Uterus (tissue), 3 donors: ENCODE measurements at regions not wholly inside any gene's neighbourhood (a gene's known extent, or its start where the extent isn't known, plus 50 kb on each side); places are given as distances from the start of the nearest gene placed in this dataset.
"Not testable (repeated sequence)": the region's sequence is repeated elsewhere in the genome, so short reads cannot be mapped to it uniquely, and the experiment has no call there.

Source experiments
- DNase-seq, 2 donors: peaks; one replicate each; pipeline ENCODE4 v3.0.0-alpha.2; 2019 to 2020
- H3K27ac ChIP-seq, 2 donors: fragments of 200-600 bp; sonication (generic); 1 replicate in 1 of 2; 2 replicates in 1 of 2; pipeline ENCODE4 v1.5.1; 2016 to 2018
- H3K27me3 ChIP-seq, 2 donors: fragments of 200-600 bp; sonication (generic); one replicate each; pipeline ENCODE4 v1.5.1; 2018 to 2019; ENCODE audit warnings: control low read depth in 1 of 2
- H3K36me3 ChIP-seq, 2 donors: fragments of 200-600 bp; sonication (generic); one replicate each; pipeline ENCODE4 v1.5.1; 2019; ENCODE audit warnings: control low read depth in 1 of 2
- H3K4me1 ChIP-seq, 2 donors: fragments of 200-600 bp; sonication (generic); one replicate each; pipeline ENCODE4 v1.5.1; 2018 to 2019; ENCODE audit warnings: control low read depth in 1 of 2
- H3K4me3 ChIP-seq, 2 donors: fragments of 200-600 bp; sonication (generic); 1 replicate in 1 of 2; 2 replicates in 1 of 2; pipeline ENCODE4 v1.5.1; 2018 to 2019; ENCODE audit warnings: mild to moderate bottlenecking in 1 of 2
- H3K9me3 ChIP-seq, 2 donors: fragments of 200-600 bp; sonication (generic); one replicate each; pipeline ENCODE4 v1.5.1; 2019; ENCODE audit warnings: control low read depth in 1 of 2
- POLR2A ChIP-seq, 2 donors: fragments of 450-650 bp; IDR thresholded peaks; one replicate each; pipeline ENCODE4 v1.6.1; 2016; ENCODE audit warnings: antibody characterized with exemption in 2 of 2, mild to moderate bottlenecking in 1 of 2, moderate library complexity in 1 of 2
- intact Hi-C: fragments of 100-400 bp; cut with DNase I; formaldehyde crosslinking; loops from one replicate; pipeline ENCODE4 v1.15.1; 2023; ENCODE audit warnings: low total_unique reads
- TF ChIP-seq, protein P1 (sequence below), 4 experiments: fragments of 200-600 bp in 2 of 4; fragments of 450-650 bp in 2 of 4; sonication (generic) in 2 of 4; IDR thresholded peaks; one replicate each; pipeline ENCODE4 v1.5.1; 2016 to 2019; ENCODE audit warnings: antibody characterized with exemption in 4 of 4, mild to moderate bottlenecking in 2 of 4, moderate library complexity in 1 of 4
- donor health status: DM: yes; HTN: yes; CAD: no.

- Histone ChIP-seq H3K36me3 (no peaks in the 10 kb centered on the region), H3K27ac (no peak overlapping the region), H3K27me3 (no peaks in the 10 kb centered on the region), H3K9me3 (no peaks in the 10 kb centered on the region), H3K4me1 (no peaks in the 10 kb centered on the region), H3K4me3 (no peak overlapping the region)
- DNase-seq, result no peak
- intact Hi-C loops, result no loop called here
- TF ChIP-seq, protein P1, sequence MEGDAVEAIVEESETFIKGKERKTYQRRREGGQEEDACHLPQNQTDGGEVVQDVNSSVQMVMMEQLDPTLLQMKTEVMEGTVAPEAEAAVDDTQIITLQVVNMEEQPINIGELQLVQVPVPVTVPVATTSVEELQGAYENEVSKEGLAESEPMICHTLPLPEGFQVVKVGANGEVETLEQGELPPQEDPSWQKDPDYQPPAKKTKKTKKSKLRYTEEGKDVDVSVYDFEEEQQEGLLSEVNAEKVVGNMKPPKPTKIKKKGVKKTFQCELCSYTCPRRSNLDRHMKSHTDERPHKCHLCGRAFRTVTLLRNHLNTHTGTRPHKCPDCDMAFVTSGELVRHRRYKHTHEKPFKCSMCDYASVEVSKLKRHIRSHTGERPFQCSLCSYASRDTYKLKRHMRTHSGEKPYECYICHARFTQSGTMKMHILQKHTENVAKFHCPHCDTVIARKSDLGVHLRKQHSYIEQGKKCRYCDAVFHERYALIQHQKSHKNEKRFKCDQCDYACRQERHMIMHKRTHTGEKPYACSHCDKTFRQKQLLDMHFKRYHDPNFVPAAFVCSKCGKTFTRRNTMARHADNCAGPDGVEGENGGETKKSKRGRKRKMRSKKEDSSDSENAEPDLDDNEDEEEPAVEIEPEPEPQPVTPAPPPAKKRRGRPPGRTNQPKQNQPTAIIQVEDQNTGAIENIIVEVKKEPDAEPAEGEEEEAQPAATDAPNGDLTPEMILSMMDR (IDR thresholded peaks at IDR 0.05), result no peak
- no peak for TF ChIP-seq POLR2A (IDR thresholded peaks at IDR 0.05)
Observed at GRCh38 chr3:194957743-194958240, 272.1 kb downstream of the FAM43A start.

DNA sequence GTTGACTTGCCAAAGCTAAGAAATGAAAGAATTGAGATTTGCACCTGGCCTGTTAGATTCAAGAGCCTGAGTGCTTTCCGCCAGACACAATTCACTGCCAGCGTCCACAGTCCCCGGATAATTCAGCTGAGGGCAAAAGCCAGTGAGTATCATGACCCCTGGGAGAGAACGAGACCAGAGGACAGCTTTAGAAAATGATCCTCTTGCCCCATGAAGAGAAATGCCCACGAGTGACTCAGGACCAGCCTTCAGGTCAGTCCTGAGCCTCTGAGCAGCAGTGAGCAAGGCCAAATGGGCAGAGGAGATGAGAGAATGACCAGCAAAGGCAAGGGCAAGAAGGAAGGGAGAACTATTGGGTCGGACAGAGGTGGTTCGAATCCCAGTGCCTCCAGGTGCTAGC is 273.5 kb downstream of the FAM43A start:
- Histone ChIP-seq H3K36me3 (no peaks in the 10 kb centered on the region), H3K4me1 (no peaks in the 10 kb centered on the region), H3K27me3 (no peaks in the 10 kb centered on the region), H3K4me3 (no peak overlapping the region), H3K27ac (no peak overlapping the region), H3K9me3 (no peaks in the 10 kb centered on the region)
- DNase-seq, result no peak
- intact Hi-C loops, result no loop called here
- TF ChIP-seq, protein P1 (IDR thresholded peaks at IDR 0.05), result no peak
- no peak for TF ChIP-seq POLR2A (IDR thresholded peaks at IDR 0.05)

- H3K36me3 ChIP-seq, H3K4me3 ChIP-seq, H3K9me3 ChIP-seq, H3K4me1 ChIP-seq, DNase-seq, intact Hi-C loops, H3K27me3 ChIP-seq, H3K27ac ChIP-seq: not testable (repeated sequence)
Observed at GRCh38 chr3:194959666-194960065, 274.0 kb downstream of the FAM43A start.

- no peaks in the 10 kb centered on the region for H3K27me3 ChIP-seq
- H3K4me3 ChIP-seq, result no peak overlapping the region
- H3K9me3 ChIP-seq, result no peaks in the 10 kb centered on the region
- no peaks in the 10 kb centered on the region for H3K4me1 ChIP-seq
- TF ChIP-seq POLR2A (IDR thresholded peaks at IDR 0.05), result no peak
- TF ChIP-seq, protein P1 (IDR thresholded peaks at IDR 0.05), result no peak
- no peaks in the 10 kb centered on the region for H3K36me3 ChIP-seq
- H3K27ac ChIP-seq, result no peak overlapping the region
- intact Hi-C loops, result no loop called here
- DNase-seq, result no peak
Observed at GRCh38 chr3:194960446-194961032, 274.9 kb downstream of the FAM43A start.

DNA sequence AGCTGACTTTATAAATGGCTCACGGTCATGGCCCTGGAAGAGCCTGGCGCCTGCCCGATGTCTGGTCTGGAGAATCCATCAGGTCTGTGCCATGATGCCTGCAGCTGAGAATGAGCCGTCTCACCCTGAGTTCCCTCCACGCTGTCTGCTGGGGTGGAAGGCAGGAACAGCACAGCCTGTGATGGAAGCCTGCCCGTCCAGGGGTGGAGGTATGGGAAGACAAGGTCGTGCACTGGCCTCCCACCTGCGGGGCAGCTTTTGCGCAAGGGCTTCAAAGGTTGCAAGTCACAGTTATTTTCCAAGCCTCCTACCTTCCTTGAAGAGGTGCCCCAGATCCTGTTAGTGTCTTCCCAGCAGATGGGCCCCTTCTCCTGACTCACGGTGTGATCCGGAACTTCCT is 275.5 kb downstream of the FAM43A start:
- Histone ChIP-seq H3K27ac (no peak overlapping the region), H3K9me3 (no peaks in the 10 kb centered on the region), H3K36me3 (no peaks in the 10 kb centered on the region), H3K4me3 (no peak overlapping the region), H3K27me3 (no peaks in the 10 kb centered on the region), H3K4me1 (no peaks in the 10 kb centered on the region)
- TF ChIP-seq, protein P1 (IDR thresholded peaks at IDR 0.05), result no peak
- TF ChIP-seq POLR2A (IDR thresholded peaks at IDR 0.05), result no peak
- intact Hi-C loops, result no loop called here
- DNase-seq, result no peak

- H3K4me1 ChIP-seq, result no peaks in the 10 kb centered on the region
- H3K4me3 ChIP-seq, result no peak overlapping the region
- H3K9me3 ChIP-seq, result no peaks in the 10 kb centered on the region
- TF ChIP-seq, protein P1 (IDR thresholded peaks at IDR 0.05), result no peak
- no peak for TF ChIP-seq POLR2A (IDR thresholded peaks at IDR 0.05)
- H3K27ac ChIP-seq, result no peak overlapping the region
- intact Hi-C loops, result no loop called here
- DNase-seq, result no peak
- no peaks in the 10 kb centered on the region for H3K27me3 ChIP-seq
- no peaks in the 10 kb centered on the region for H3K36me3 ChIP-seq
Observed at GRCh38 chr3:194961571-194961970, 275.9 kb downstream of the FAM43A start.
